GM19023 (cell line): ENCODE measurements at regions not wholly inside any gene's neighbourhood (a gene's known extent, or its start where the extent isn't known, plus 50 kb on each side); places are given as distances from the start of the nearest gene placed in this dataset.

Experiments used
- ATAC-seq: cut with Tn5 transposase; IDR thresholded peaks from one replicate; pipeline ENCODE4 v1.9.1; 2021; ENCODE audit warnings: mild to moderate bottlenecking, moderate library complexity; ENCODE audit not compliant: unreplicated experiment

GRCh38 chr14:30296931-30297405 is 262.0 kb upstream of the G2E3 start:
- ATAC-seq, result no peak

GRCh38 chr14:30297876-30298795 is 260.8 kb upstream of the G2E3 start:
- ATAC-seq, result no peak

GRCh38 chr14:30299915-30300314 is 259.0 kb upstream of the G2E3 start:
- no peak for ATAC-seq

- ATAC-seq, result no peak
Observed at GRCh38 chr14:30303350-30303749, 255.6 kb upstream of the G2E3 start.

GRCh38 chr14:30305346-30305745 is 253.6 kb upstream of the G2E3 start:
- no peak for ATAC-seq

GRCh38 chr14:30309405-30309804 is 249.6 kb upstream of the G2E3 start:
- no peak for ATAC-seq

GRCh38 chr14:30312214-30312613 is 246.7 kb upstream of the G2E3 start:
- ATAC-seq, result peak; percentile 66

GRCh38 chr14:30317729-30318128 is 241.2 kb upstream of the G2E3 start:
- ATAC-seq, result no peak

- ATAC-seq, result no peak
Observed at GRCh38 chr14:30322819-30323218, 236.1 kb upstream of the G2E3 start.

- ATAC-seq, result no peak
Observed at GRCh38 chr14:30330033-30330432, 228.9 kb upstream of the G2E3 start.

- no peak for ATAC-seq
Observed at GRCh38 chr14:30330445-30330844, 228.5 kb upstream of the G2E3 start.

- no peak for ATAC-seq
Observed at GRCh38 chr14:30331030-30331429, 227.9 kb upstream of the G2E3 start.

GRCh38 chr14:30332374-30332773 is 226.6 kb upstream of the G2E3 start:
- no peak for ATAC-seq

GRCh38 chr14:30333934-30334333 is 225.0 kb upstream of the G2E3 start:
- no peak for ATAC-seq

GRCh38 chr14:30337456-30337855 is 221.5 kb upstream of the G2E3 start:
- ATAC-seq, result no peak

GRCh38 chr14:30339311-30339901 is 219.6 kb upstream of the G2E3 start:
- ATAC-seq, result no peak

- no peak for ATAC-seq
Observed at GRCh38 chr14:30340495-30340894, 218.5 kb upstream of the G2E3 start.

- no peak for ATAC-seq
Observed at GRCh38 chr14:30345511-30345910, 213.4 kb upstream of the G2E3 start.

- no peak for ATAC-seq
Observed at GRCh38 chr14:30348445-30348844, 210.5 kb upstream of the G2E3 start.

- ATAC-seq, result no peak
Observed at GRCh38 chr14:30349520-30349919, 209.4 kb upstream of the G2E3 start.

GRCh38 chr14:30354439-30354838 is 204.5 kb upstream of the G2E3 start:
- no peak for ATAC-seq

GRCh38 chr14:30355431-30355913 is 203.5 kb upstream of the G2E3 start:
- ATAC-seq, result peak; percentile 82
